ENCODE measurements at regions not wholly inside any gene's neighbourhood (a gene's known extent, or its start where the extent isn't known, plus 50 kb on each side); places are given as distances from the start of the nearest gene placed in this dataset.

- Histone ChIP-seq H3K4me3 (replicated peaks; ENCODE audit: insufficient read depth, low read length) (no peak overlapping the region), H3K27me3 (ENCODE audit: insufficient read depth, poor library complexity, severe bottlenecking) (peaks cover 74% of the 10 kb centered on the region), H3K27ac (replicated peaks) (no peak overlapping the region)
- DNase-seq (ENCODE audit: low read depth in 1 of 2, low spot score in 1 of 2) = no peak
- TF ChIP-seq GABPA (IDR thresholded peaks at IDR 0.05; ENCODE audit: low read depth) = no peak
- no peak for TF ChIP-seq CTCF (IDR thresholded peaks at IDR 0.05; ENCODE audit: insufficient read depth, low read length)
Measured at GRCh38 chr1:30811187-30811586, 53.6 kb upstream of the LAPTM5 start.

- no peak overlapping the region for H3K27ac ChIP-seq (replicated peaks)
- no peak overlapping the region for H3K4me3 ChIP-seq (replicated peaks; ENCODE audit: insufficient read depth, low read length)
- TF ChIP-seq SPI1 (IDR thresholded peaks at IDR 0.05; ENCODE audit: borderline replicate concordance, low read depth) (no peak), GABPA (IDR thresholded peaks at IDR 0.05; ENCODE audit: low read depth) (no peak), POLR2AphosphoS5 (IDR thresholded peaks at IDR 0.05; ENCODE audit: low read depth) (no peak), CTCF (IDR thresholded peaks at IDR 0.05; ENCODE audit: insufficient read depth, low read length) (no peak)
- TF ChIP-seq, protein P1, sequence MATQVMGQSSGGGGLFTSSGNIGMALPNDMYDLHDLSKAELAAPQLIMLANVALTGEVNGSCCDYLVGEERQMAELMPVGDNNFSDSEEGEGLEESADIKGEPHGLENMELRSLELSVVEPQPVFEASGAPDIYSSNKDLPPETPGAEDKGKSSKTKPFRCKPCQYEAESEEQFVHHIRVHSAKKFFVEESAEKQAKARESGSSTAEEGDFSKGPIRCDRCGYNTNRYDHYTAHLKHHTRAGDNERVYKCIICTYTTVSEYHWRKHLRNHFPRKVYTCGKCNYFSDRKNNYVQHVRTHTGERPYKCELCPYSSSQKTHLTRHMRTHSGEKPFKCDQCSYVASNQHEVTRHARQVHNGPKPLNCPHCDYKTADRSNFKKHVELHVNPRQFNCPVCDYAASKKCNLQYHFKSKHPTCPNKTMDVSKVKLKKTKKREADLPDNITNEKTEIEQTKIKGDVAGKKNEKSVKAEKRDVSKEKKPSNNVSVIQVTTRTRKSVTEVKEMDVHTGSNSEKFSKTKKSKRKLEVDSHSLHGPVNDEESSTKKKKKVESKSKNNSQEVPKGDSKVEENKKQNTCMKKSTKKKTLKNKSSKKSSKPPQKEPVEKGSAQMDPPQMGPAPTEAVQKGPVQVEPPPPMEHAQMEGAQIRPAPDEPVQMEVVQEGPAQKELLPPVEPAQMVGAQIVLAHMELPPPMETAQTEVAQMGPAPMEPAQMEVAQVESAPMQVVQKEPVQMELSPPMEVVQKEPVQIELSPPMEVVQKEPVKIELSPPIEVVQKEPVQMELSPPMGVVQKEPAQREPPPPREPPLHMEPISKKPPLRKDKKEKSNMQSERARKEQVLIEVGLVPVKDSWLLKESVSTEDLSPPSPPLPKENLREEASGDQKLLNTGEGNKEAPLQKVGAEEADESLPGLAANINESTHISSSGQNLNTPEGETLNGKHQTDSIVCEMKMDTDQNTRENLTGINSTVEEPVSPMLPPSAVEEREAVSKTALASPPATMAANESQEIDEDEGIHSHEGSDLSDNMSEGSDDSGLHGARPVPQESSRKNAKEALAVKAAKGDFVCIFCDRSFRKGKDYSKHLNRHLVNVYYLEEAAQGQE (IDR thresholded peaks at IDR 0.05; ENCODE audit: insufficient replicate concordance, low read depth) = no peak
- peaks cover 74% of the 10 kb centered on the region for H3K27me3 ChIP-seq (ENCODE audit: insufficient read depth, poor library complexity, severe bottlenecking)
- DNase-seq (ENCODE audit: low read depth in 1 of 2, low spot score in 1 of 2) = no peak
Measured at GRCh38 chr1:30810416-30811080, 53.0 kb upstream of the LAPTM5 start.

- no peak for DNase-seq (ENCODE audit: low read depth in 1 of 2, low spot score in 1 of 2)
- no peak for TF ChIP-seq POLR2AphosphoS5 (IDR thresholded peaks at IDR 0.05; ENCODE audit: low read depth)
- TF ChIP-seq CTCF (IDR thresholded peaks at IDR 0.05; ENCODE audit: insufficient read depth, low read length) = no peak
- TF ChIP-seq GABPA (IDR thresholded peaks at IDR 0.05; ENCODE audit: low read depth) = no peak
- TF ChIP-seq, protein P1 (IDR thresholded peaks at IDR 0.05; ENCODE audit: insufficient replicate concordance, low read depth) = no peak
- TF ChIP-seq SPI1 (IDR thresholded peaks at IDR 0.05; ENCODE audit: borderline replicate concordance, low read depth) = no peak
- Histone ChIP-seq H3K27me3 (ENCODE audit: insufficient read depth, poor library complexity, severe bottlenecking) (peaks cover 70% of the 10 kb centered on the region), H3K4me3 (replicated peaks; ENCODE audit: insufficient read depth, low read length) (no peak overlapping the region), H3K27ac (replicated peaks) (no peak overlapping the region)
Measured at GRCh38 chr1:30809514-30810263, 52.1 kb upstream of the LAPTM5 start.
